Endothelial cell of umbilical vein (primary cell): ENCODE measurements at regions not wholly inside any gene's neighbourhood (a gene's known extent, or its start where the extent isn't known, plus 50 kb on each side); places are given as distances from the start of the nearest gene placed in this dataset.

Experiments
- BruUV-seq: library from RNA; stranded (reverse); fragments of 400-500 nt; replicated peaks from 2 replicates; lab custom pipeline; 2021; lab: Mats Ljungman, UMichigan
- CTCF ChIA-PET: fragments of 300-600, 350-600 bp; sonication (Branson Sonifier 250); formaldehyde crosslinking; loops from one replicate; lab custom pipeline; 2021; ENCODE audit warnings: antibody characterized with exemption, inconsistent platforms; lab: Charles Lee
- POLR2A ChIA-PET: fragments of 300-600, 350-600 bp; sonication (Branson Sonifier 250); formaldehyde crosslinking; loops from one replicate; lab custom pipeline; 2021; ENCODE audit warnings: antibody characterized with exemption, inconsistent platforms; lab: Charles Lee
- DNase-seq: peaks from one replicate; pipeline ENCODE4 v3.0.0-alpha.2; 2011; ENCODE audit warnings: low read depth, low spot score
- FAIRE-seq: peaks from 2 replicates; lab custom pipeline; 2011; peaks lifted over from hg19 to GRCh38; lab: Jason Lieb, UNC
- H2AFZ ChIP-seq: 2 replicates; pipeline ENCODE4 v1.6.0; 2012; ENCODE audit warnings: low read depth, low read length, control low read depth, inconsistent platforms
- H3K27ac ChIP-seq: 2 replicates; pipeline ENCODE4 v1.5.1; 2011; ENCODE audit warnings: low read depth, mild to moderate bottlenecking, control low read depth, low read length, moderate library complexity; ENCODE audit not compliant: insufficient read depth
- H3K27me3 ChIP-seq, 2 experiments: 2 replicates each; pipeline versions ENCODE4 v1.6.0 to v1.6.1; 2011; ENCODE audit warnings: low read length in 2 of 2, mixed read lengths in 1 of 2; ENCODE audit not compliant: control insufficient read depth in 2 of 2, insufficient read depth in 2 of 2
- H3K36me3 ChIP-seq, 2 experiments: 2 replicates in 1 of 2; 3 replicates in 1 of 2; pipeline ENCODE4 v1.5.1; 2011; ENCODE audit warnings: low read length in 2 of 2, mild to moderate bottlenecking in 1 of 2, moderate library complexity in 1 of 2; ENCODE audit not compliant: control insufficient read depth in 2 of 2, insufficient read depth in 2 of 2; ENCODE audit errors: extremely low read depth in 1 of 2
- H3K4me1 ChIP-seq: 3 replicates; pipeline ENCODE4 v1.5.1; 2011; ENCODE audit warnings: mild to moderate bottlenecking, low read length; ENCODE audit not compliant: control insufficient read depth, insufficient read depth; ENCODE audit errors: extremely low read depth
- H3K4me2 ChIP-seq: 2 replicates; pipeline ENCODE4 v1.6.1; 2011; ENCODE audit warnings: low read length, control low read depth, mixed read lengths; ENCODE audit not compliant: insufficient read depth
- H3K4me3 ChIP-seq, 3 experiments: fragments of 200-600 bp in 1 of 3; sonication (generic), shearing (Covaris generic) in 1 of 3; replicated peaks in 1 of 3; 2 replicates each; pipeline ENCODE4 v1.5.1; 2011 to 2016; ENCODE audit warnings: control low read depth in 3 of 3, low read length in 3 of 3, mild to moderate bottlenecking in 2 of 3, inconsistent platforms in 1 of 3, low read depth in 1 of 3, moderate library complexity in 1 of 3; ENCODE audit not compliant: insufficient read depth in 1 of 3
- H3K79me2 ChIP-seq: 2 replicates; pipeline ENCODE4 v1.6.0; 2012; ENCODE audit warnings: low read length, inconsistent platforms; ENCODE audit not compliant: control insufficient read depth, insufficient read depth
- H3K9ac ChIP-seq: replicated peaks from 2 replicates; pipeline ENCODE3; 2011; ENCODE audit warnings: low read length, control low read depth; ENCODE audit not compliant: insufficient read depth; ENCODE audit errors: extremely low read depth
- H3K9me1 ChIP-seq: replicated peaks from 3 replicates; pipeline ENCODE4 v1.6.0; 2011; ENCODE audit warnings: mild to moderate bottlenecking, low read length; ENCODE audit not compliant: control insufficient read depth, insufficient read depth; ENCODE audit errors: extremely low read depth
- H3K9me3 ChIP-seq: replicated peaks from 2 replicates; pipeline ENCODE4 v1.5.1; 2012; ENCODE audit warnings: low read length, inconsistent platforms; ENCODE audit not compliant: control insufficient read depth, insufficient read depth
- H4K20me1 ChIP-seq: replicated peaks from 2 replicates; pipeline ENCODE3; 2011; ENCODE audit warnings: mild to moderate bottlenecking, low read length; ENCODE audit not compliant: control insufficient read depth, insufficient read depth; ENCODE audit errors: extremely low read depth
- CTCF ChIP-seq, 2 donors: IDR thresholded peaks; 1 replicate in 1 of 2; 2 replicates in 1 of 2; pipeline ENCODE4 v1.5.1; 2011; ENCODE audit warnings: low read length in 2 of 2, mild to moderate bottlenecking in 2 of 2, moderate library complexity in 2 of 2, control low read depth in 1 of 2, inconsistent platforms in 1 of 2, low read depth in 1 of 2; ENCODE audit not compliant: insufficient read depth in 1 of 2; ENCODE audit errors: extremely low read depth in 1 of 2
- EZH2 ChIP-seq: IDR thresholded peaks from 2 replicates; pipeline ENCODE4 v1.6.1; 2012; ENCODE audit warnings: borderline replicate concordance, low read depth, mild to moderate bottlenecking, moderate library complexity, low read length, inconsistent platforms; ENCODE audit not compliant: severe bottlenecking
- FOS ChIP-seq: IDR thresholded peaks from 2 replicates; pipeline ENCODE4 v1.6.1; 2011; ENCODE audit warnings: mild to moderate bottlenecking, low read length, moderate library complexity, borderline replicate concordance; ENCODE audit not compliant: insufficient read depth
- GATA2 ChIP-seq: IDR thresholded peaks from 2 replicates; pipeline ENCODE4 v1.7.0; 2011; ENCODE audit warnings: low read depth, mild to moderate bottlenecking, moderate library complexity, mixed read lengths, low read length; ENCODE audit not compliant: insufficient read length, insufficient read depth
- JUN ChIP-seq: IDR thresholded peaks from 2 replicates; pipeline ENCODE4 v1.6.1; 2011; ENCODE audit warnings: borderline replicate concordance, low read depth; ENCODE audit not compliant: insufficient read length, insufficient read depth
- MAX ChIP-seq: IDR thresholded peaks from 2 replicates; pipeline ENCODE4 v1.6.1; 2011; ENCODE audit not compliant: insufficient read depth, insufficient read length
- MYC ChIP-seq: IDR thresholded peaks from one replicate; pipeline ENCODE4 v1.6.1; 2011; ENCODE audit warnings: mild to moderate bottlenecking, low read depth, low read length
- POLR2A ChIP-seq: IDR thresholded peaks from 2 replicates; pipeline ENCODE4 v1.6.1; 2012; ENCODE audit warnings: low read depth, mild to moderate bottlenecking, control low read depth, low read length
- POLR2AphosphoS5 ChIP-seq: IDR thresholded peaks from 2 replicates; pipeline ENCODE4 v1.6.1; 2012; ENCODE audit warnings: low read depth, mild to moderate bottlenecking, control low read depth, low read length, moderate library complexity; ENCODE audit not compliant: insufficient read depth
- dilution Hi-C: fragments of 300-500 bp; cut with MboI; formaldehyde crosslinking; loops from one replicate; pipeline ENCODE4 v1.15.0; 2019; ENCODE audit warnings: low sequenced_read_pairs; ENCODE audit not compliant: extremely low pct_ligation_motif_present
- intact Hi-C: fragments of 100-400 bp; cut with micrococcal nuclease; formaldehyde crosslinking; loops from one replicate; pipeline ENCODE4 v1.10.0; 2022

DNA sequence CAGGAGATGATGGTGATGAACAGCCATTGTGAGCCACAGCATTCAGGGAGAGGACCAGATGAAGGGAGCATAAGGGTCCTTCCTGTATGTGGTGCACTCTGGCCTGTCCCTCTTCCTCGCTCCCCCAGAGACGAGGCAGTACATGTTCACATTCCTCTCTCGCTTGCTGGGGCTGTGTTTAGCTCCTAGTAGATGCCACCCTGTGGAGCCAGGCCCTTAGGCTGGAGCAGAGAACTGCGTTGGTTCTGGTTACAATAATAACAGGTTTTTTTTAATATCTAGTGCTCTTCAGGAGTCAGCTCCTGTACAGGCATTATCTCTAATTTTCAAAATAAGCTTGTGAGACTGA, 171.1 kb upstream of the MYT1L start:
- dilution Hi-C loops, result no loop called here
- no peaks in the 10 kb centered on the region for H3K79me2 ChIP-seq
- H3K4me2 ChIP-seq, result no peak overlapping the region
- no peak overlapping the region for H2AFZ ChIP-seq
- BruUV-seq, result no TSS peak
- H3K36me3 ChIP-seq, result no peaks in the 10 kb centered on the region
- H3K4me3 ChIP-seq, result no peak overlapping the region
- no peak overlapping the region for H3K9ac ChIP-seq
- H3K27ac ChIP-seq, result no peak overlapping the region
- TF ChIP-seq POLR2AphosphoS5 (no peak), MAX (no peak), EZH2 (no peak), JUN (no peak), POLR2A (no peak), GATA2 (no peak), FOS (no peak), MYC (no peak), CTCF (IDR thresholded peaks at IDR 0.05; ENCODE audit: extremely low read depth in 1 of 2, insufficient read depth in 1 of 2, low read depth in 1 of 2, low read length in 2 of 2) (no peak)
- DNase-seq (no peak), FAIRE-seq (no peak)
- H3K27me3 ChIP-seq, result no peaks in the 10 kb centered on the region
- no peaks in the 10 kb centered on the region for H3K9me1 ChIP-seq
- CTCF ChIA-PET, result no interaction called here
- intact Hi-C loops, result no loop called here
- POLR2A ChIA-PET, result no interaction called here
- H3K9me3 ChIP-seq, result peaks cover 3% of the 10 kb centered on the region
- H4K20me1 ChIP-seq, result no peaks in the 10 kb centered on the region
- no peaks in the 10 kb centered on the region for H3K4me1 ChIP-seq
